ENCODE measurements at regions not wholly inside any gene's neighbourhood (a gene's known extent, or its start where the extent isn't known, plus 50 kb on each side); places are given as distances from the start of the nearest gene placed in this dataset.

DNA sequence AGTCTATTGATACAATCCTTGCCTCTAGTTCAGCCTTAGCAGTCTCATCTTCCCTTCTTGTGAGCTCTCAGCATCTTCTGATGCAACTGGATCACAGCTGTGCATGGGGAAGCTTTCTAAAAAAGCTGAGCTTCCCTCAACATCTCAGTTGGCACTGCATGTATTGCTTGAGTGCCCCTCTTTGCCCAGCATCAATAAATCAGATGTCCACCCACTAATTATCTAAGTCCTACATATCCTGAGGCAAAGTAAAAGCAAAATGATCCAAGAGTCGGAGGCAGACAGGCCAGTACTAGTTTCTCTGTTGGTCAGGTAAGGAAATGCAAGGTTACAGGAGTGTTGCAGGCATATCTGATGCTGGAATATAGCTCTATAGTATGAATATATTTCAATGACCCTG, 334.5 kb upstream of the NCAM1 start:
- H3K36me3 ChIP-seq (ENCODE audit: control insufficient read depth in 1 of 2, insufficient read depth in 2 of 2, low read length in 2 of 2): no peaks in the 10 kb centered on the region
- TF ChIP-seq EZH2 (IDR thresholded peaks at IDR 0.05): no peak
- no peak for TF ChIP-seq SP1 (IDR thresholded peaks at IDR 0.05; ENCODE audit: low read depth)
- no peak for TF ChIP-seq EZH2phosphoT487 (IDR thresholded peaks at IDR 0.05; ENCODE audit: borderline replicate concordance)
- no peak for TF ChIP-seq ZFX (IDR thresholded peaks at IDR 0.05)
- DNase-seq (ENCODE audit: low read depth, low spot score) (no peak), ATAC-seq (no peak)
- no peaks in the 10 kb centered on the region for H3K79me2 ChIP-seq (ENCODE audit: insufficient read depth, low read length)
- H3K4me2 ChIP-seq (ENCODE audit: low read length): no peak overlapping the region
- no peak overlapping the region for H3K9ac ChIP-seq (ENCODE audit: low read length)
- H3K4me1 ChIP-seq (ENCODE audit: control insufficient read depth in 1 of 2, insufficient read depth in 2 of 2, low read length in 2 of 2): no peaks in the 10 kb centered on the region
- no peak overlapping the region for H3K27ac ChIP-seq (ENCODE audit: low read depth, low read length)
- BruUV-seq (replicated peaks): no TSS peak
- H3K27me3 ChIP-seq (ENCODE audit: insufficient read depth, low read length): peaks cover 38% of the 10 kb centered on the region
- POLR2A ChIA-PET: interaction anchor here (1.0 kb wide), 1 partner anchor 14 kb away, joined by 3 read pairs; no protein-coding TSS in a partner anchor
- H4K20me1 ChIP-seq (ENCODE audit: insufficient read depth): no peaks in the 10 kb centered on the region
- H2AFZ ChIP-seq (ENCODE audit: low read depth, low read length, poor library complexity, severe bottlenecking): no peak overlapping the region
- no peaks in the 10 kb centered on the region for H3K9me3 ChIP-seq (ENCODE audit: control insufficient read depth in 1 of 2, insufficient read depth in 1 of 2, low read depth in 1 of 2, low read length in 2 of 2)
- CTCF ChIA-PET: no interaction called here
- RAD21 ChIA-PET (ENCODE audit: low non-redundant PET in 1 of 2, low total read pairs in 2 of 2, uncharacterized antibody in 2 of 2, unreplicated experiment in 2 of 2): no interaction called here
- no peak overlapping the region for H3K4me3 ChIP-seq (replicated peaks in 1 of 2; ENCODE audit: low read depth in 1 of 2, low read length in 2 of 2)
- H3K9me2 ChIP-seq (ENCODE audit: insufficient read depth): no peaks in the 10 kb centered on the region
- intact Hi-C loops (cut with micrococcal nuclease): no loop called here

DNA sequence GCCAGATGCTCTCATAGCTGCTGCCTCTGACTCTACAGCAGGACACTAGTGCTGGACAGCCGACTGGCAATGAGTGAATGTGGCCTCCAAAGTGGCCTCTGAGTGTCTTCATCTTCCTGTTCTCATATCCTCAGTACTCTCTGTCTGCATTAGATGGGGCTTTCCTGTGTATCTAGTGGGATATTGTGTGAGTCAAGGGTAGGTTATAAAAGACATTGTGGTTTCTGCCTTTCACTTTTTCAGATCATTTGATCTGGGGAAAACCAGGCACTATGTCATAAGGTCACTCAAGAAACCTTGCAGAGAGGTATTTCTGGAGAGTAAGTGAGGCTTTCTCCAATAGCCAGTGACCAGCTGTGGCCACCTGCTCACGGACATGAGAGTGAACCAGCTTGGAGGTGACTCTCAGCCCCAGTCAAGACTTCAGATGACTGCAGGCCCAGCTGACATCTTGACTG, 333.6 kb upstream of the NCAM1 start:
- ChIA-PET RAD21 (ENCODE audit: low non-redundant PET in 1 of 2, low total read pairs in 2 of 2, uncharacterized antibody in 2 of 2, unreplicated experiment in 2 of 2) (no interaction called here), CTCF (no interaction called here), POLR2A (no interaction called here)
- Histone ChIP-seq H2AFZ (ENCODE audit: low read depth, low read length, poor library complexity, severe bottlenecking) (no peak overlapping the region), H3K4me3 (replicated peaks in 1 of 2; ENCODE audit: low read depth in 1 of 2, low read length in 2 of 2) (no peak overlapping the region), H3K27me3 (ENCODE audit: insufficient read depth, low read length) (peaks cover 46% of the 10 kb centered on the region), H3K79me2 (ENCODE audit: insufficient read depth, low read length) (no peaks in the 10 kb centered on the region), H3K4me1 (ENCODE audit: control insufficient read depth in 1 of 2, insufficient read depth in 2 of 2, low read length in 2 of 2) (no peaks in the 10 kb centered on the region), H3K9me2 (ENCODE audit: insufficient read depth) (no peaks in the 10 kb centered on the region), H4K20me1 (ENCODE audit: insufficient read depth) (no peaks in the 10 kb centered on the region), H3K36me3 (ENCODE audit: control insufficient read depth in 1 of 2, insufficient read depth in 2 of 2, low read length in 2 of 2) (no peaks in the 10 kb centered on the region), H3K4me2 (ENCODE audit: low read length) (no peak overlapping the region), H3K27ac (ENCODE audit: low read depth, low read length) (no peak overlapping the region), H3K9ac (ENCODE audit: low read length) (no peak overlapping the region), H3K9me3 (ENCODE audit: control insufficient read depth in 1 of 2, insufficient read depth in 1 of 2, low read depth in 1 of 2, low read length in 2 of 2) (no peaks in the 10 kb centered on the region)
- no peak for ATAC-seq
- BruUV-seq (replicated peaks): no TSS peak
- no peak for DNase-seq (ENCODE audit: low read depth, low spot score)
- TF ChIP-seq SP1 (IDR thresholded peaks at IDR 0.05; ENCODE audit: low read depth): no peak
- TF ChIP-seq, protein P1, sequence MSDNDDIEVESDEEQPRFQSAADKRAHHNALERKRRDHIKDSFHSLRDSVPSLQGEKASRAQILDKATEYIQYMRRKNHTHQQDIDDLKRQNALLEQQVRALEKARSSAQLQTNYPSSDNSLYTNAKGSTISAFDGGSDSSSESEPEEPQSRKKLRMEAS (IDR thresholded peaks at IDR 0.05): no peak
- TF ChIP-seq EZH2phosphoT487 (IDR thresholded peaks at IDR 0.05; ENCODE audit: borderline replicate concordance): no peak
- no peak for TF ChIP-seq ZNF274 (IDR thresholded peaks at IDR 0.05; ENCODE audit: low read depth, low read length)
- intact Hi-C loops (cut with micrococcal nuclease): no loop called here

Data from HCT116 (cell line).